Nephron progenitor cell (in vitro differentiated cells): ENCODE measurements at regions not wholly inside any gene's neighbourhood (a gene's known extent, or its start where the extent isn't known, plus 50 kb on each side); places are given as distances from the start of the nearest gene placed in this dataset.

Source experiments
- DNase-seq: peaks from one replicate; pipeline ENCODE4 v3.0.0; 2021
- H3K27ac Mint-ChIP-seq: 2 replicates; pipeline ENCODE4 v1.8.0; 2021; ENCODE audit warnings: mild to moderate bottlenecking, moderate library complexity, mixed read lengths
- H3K27me3 Mint-ChIP-seq: 2 replicates; pipeline ENCODE4 v1.8.0; 2021; ENCODE audit warnings: mild to moderate bottlenecking, low read depth, mixed read lengths; ENCODE audit not compliant: poor library complexity
- H3K36me3 Mint-ChIP-seq: 2 replicates; pipeline ENCODE4 v1.8.0; 2021; ENCODE audit warnings: low read depth, mixed read lengths
- H3K4me1 Mint-ChIP-seq: 2 replicates; pipeline ENCODE4 v1.8.0; 2021; ENCODE audit warnings: mixed read lengths
- H3K4me3 Mint-ChIP-seq: 2 replicates; pipeline ENCODE4 v1.8.0; 2021; ENCODE audit warnings: mild to moderate bottlenecking, moderate library complexity, mixed read lengths
- H3K9me3 Mint-ChIP-seq: 2 replicates; pipeline ENCODE4 v1.8.0; 2021; ENCODE audit warnings: mild to moderate bottlenecking, moderate library complexity, mixed read lengths
- CTCF ChIP-seq: fragments of 200-600 bp; sonication (generic); IDR thresholded peaks from 2 replicates; pipeline ENCODE4 v1.5.0; 2021; ENCODE audit warnings: antibody characterized with exemption

GRCh38 chr18:66972681-66973080 lies 368.8 kb upstream of the CDH19 start:
- H3K4me3 Mint-ChIP-seq: no peak overlapping the region
- TF ChIP-seq CTCF: no peak
- no peak for DNase-seq
- no peaks in the 10 kb centered on the region for H3K27me3 Mint-ChIP-seq
- no peaks in the 10 kb centered on the region for H3K4me1 Mint-ChIP-seq
- H3K9me3 Mint-ChIP-seq: no peaks in the 10 kb centered on the region
- H3K27ac Mint-ChIP-seq: no peak overlapping the region
- H3K36me3 Mint-ChIP-seq: no peaks in the 10 kb centered on the region

GRCh38 chr18:66971960-66972359 lies 368.1 kb upstream of the CDH19 start:
- Mint-ChIP-seq H3K27ac (no peak overlapping the region), H3K36me3 (no peaks in the 10 kb centered on the region), H3K4me3 (no peak overlapping the region), H3K9me3 (no peaks in the 10 kb centered on the region), H3K4me1 (no peaks in the 10 kb centered on the region), H3K27me3 (no peaks in the 10 kb centered on the region)
- no peak for TF ChIP-seq CTCF
- no peak for DNase-seq

GRCh38 chr18:66966171-66966570 lies 362.3 kb upstream of the CDH19 start:
- Mint-ChIP-seq H3K27ac (no peak overlapping the region), H3K36me3 (no peaks in the 10 kb centered on the region), H3K27me3 (no peaks in the 10 kb centered on the region), H3K9me3 (no peaks in the 10 kb centered on the region), H3K4me1 (no peaks in the 10 kb centered on the region), H3K4me3 (no peak overlapping the region)
- DNase-seq: no peak
- TF ChIP-seq CTCF: no peak

GRCh38 chr18:66958309-66958708 lies 354.4 kb upstream of the CDH19 start:
- DNase-seq: no peak
- Mint-ChIP-seq H3K27me3 (no peaks in the 10 kb centered on the region), H3K36me3 (no peaks in the 10 kb centered on the region), H3K4me1 (no peaks in the 10 kb centered on the region), H3K4me3 (no peak overlapping the region), H3K9me3 (no peaks in the 10 kb centered on the region), H3K27ac (no peak overlapping the region)
- TF ChIP-seq CTCF: no peak

GRCh38 chr18:66951750-66952149 lies 347.9 kb upstream of the CDH19 start:
- no peaks in the 10 kb centered on the region for H3K27me3 Mint-ChIP-seq
- H3K9me3 Mint-ChIP-seq: peaks cover 19% of the 10 kb centered on the region
- H3K4me3 Mint-ChIP-seq: no peak overlapping the region
- no peak overlapping the region for H3K27ac Mint-ChIP-seq
- DNase-seq: no peak
- no peaks in the 10 kb centered on the region for H3K4me1 Mint-ChIP-seq
- H3K36me3 Mint-ChIP-seq: no peaks in the 10 kb centered on the region
- TF ChIP-seq CTCF: no peak

- no peak for DNase-seq
- no peak overlapping the region for H3K27ac Mint-ChIP-seq
- H3K9me3 Mint-ChIP-seq: peaks cover 20% of the 10 kb centered on the region
- H3K4me1 Mint-ChIP-seq: no peaks in the 10 kb centered on the region
- H3K36me3 Mint-ChIP-seq: no peaks in the 10 kb centered on the region
- H3K27me3 Mint-ChIP-seq: peaks cover 2% of the 10 kb centered on the region
- TF ChIP-seq CTCF: no peak
- H3K4me3 Mint-ChIP-seq: no peak overlapping the region
Observed at GRCh38 chr18:66949419-66949818, 345.5 kb upstream of the CDH19 start.
